ENCODE measurements at regions not wholly inside any gene's neighbourhood (a gene's known extent, or its start where the extent isn't known, plus 50 kb on each side); places are given as distances from the start of the nearest gene placed in this dataset.
"Not testable (repeated sequence)": the region's sequence is repeated elsewhere in the genome, so short reads cannot be mapped to it uniquely, and the experiment has no call there.

DNA sequence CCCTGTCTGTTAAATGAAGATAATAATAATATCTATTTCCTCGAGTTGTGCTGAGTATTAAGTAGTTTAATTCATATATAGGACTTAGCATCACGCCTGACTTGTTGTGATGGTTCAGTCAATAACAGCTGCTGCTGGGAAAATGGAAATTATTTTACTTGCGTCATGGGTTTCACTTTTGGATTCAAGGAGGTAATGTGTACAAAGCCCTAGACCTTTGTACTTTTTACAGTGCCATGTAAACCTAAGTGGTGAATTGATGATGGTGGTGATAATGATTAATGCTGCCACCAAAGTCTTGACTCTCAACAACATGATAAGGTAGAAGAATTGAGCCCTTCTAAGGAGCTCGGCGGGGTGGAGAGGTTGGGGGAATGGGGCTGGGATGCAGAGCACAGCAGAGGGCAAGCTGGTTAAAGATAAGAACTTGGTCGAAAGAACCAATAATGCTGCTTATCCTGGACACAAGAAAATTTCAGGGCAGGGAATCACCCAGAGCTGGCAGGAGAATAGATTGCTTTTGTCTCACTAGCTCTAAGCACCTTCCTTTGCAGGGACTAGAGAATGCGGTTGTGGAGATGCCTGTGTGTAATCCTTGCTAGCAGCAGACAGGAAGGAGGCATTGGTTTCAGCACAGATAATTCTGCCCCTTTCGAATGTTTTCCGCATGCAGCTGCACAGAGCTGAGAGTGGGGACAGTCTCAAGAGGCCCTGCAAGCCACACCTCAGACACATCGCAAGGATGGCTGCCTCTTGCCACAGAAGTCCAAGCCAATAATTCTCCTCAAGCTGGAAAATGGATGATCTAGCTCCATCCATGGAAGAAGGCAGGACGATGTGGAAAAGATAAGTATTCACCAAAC is 187.1 kb downstream of the TMEM114 start:
- 54 to 60% (median 58%) methylated on average over 11 of the region's 11 CpGs for WGBS, 4 donors
- no peak for DNase-seq
- TF ChIP-seq, protein P1, sequence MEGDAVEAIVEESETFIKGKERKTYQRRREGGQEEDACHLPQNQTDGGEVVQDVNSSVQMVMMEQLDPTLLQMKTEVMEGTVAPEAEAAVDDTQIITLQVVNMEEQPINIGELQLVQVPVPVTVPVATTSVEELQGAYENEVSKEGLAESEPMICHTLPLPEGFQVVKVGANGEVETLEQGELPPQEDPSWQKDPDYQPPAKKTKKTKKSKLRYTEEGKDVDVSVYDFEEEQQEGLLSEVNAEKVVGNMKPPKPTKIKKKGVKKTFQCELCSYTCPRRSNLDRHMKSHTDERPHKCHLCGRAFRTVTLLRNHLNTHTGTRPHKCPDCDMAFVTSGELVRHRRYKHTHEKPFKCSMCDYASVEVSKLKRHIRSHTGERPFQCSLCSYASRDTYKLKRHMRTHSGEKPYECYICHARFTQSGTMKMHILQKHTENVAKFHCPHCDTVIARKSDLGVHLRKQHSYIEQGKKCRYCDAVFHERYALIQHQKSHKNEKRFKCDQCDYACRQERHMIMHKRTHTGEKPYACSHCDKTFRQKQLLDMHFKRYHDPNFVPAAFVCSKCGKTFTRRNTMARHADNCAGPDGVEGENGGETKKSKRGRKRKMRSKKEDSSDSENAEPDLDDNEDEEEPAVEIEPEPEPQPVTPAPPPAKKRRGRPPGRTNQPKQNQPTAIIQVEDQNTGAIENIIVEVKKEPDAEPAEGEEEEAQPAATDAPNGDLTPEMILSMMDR (IDR thresholded peaks at IDR 0.05) = no peak
- no peak for TF ChIP-seq POLR2A (IDR thresholded peaks at IDR 0.05)
- Histone ChIP-seq H3K9me3 (replicated peaks in 1 of 3) (no peaks in the 10 kb centered on the region), H3K4me1 (replicated peaks in 1 of 2) (no peaks in the 10 kb centered on the region), H3K4me3 (no peak overlapping the region), H3K27ac (no peak overlapping the region), H3K36me3 (replicated peaks in 1 of 2) (no peaks in the 10 kb centered on the region), H3K27me3 (no peaks in the 10 kb centered on the region)
- intact Hi-C loops (cut with DNase I) = no loop called here

DNA sequence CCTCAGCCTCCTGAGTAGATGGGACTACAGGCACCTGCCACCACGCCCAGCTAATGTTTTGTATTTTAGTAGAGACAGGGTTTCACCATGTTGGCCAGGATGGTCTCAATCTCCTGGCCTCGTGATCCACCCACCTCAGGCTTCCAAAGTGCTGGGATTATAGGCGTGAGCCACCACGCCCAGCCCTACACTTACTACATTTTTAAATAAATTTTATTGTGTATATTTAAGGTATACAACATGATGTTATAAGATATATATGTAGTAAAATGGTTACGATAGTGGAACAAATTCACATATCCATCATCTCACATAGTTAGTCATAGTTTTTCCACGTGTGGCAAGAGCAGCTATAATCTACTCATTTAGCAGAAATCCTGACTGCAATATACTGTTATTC is 189.6 kb downstream of the TMEM114 start:
- DNase-seq; H3K4me3 ChIP-seq; intact Hi-C loops (cut with DNase I); H3K36me3 ChIP-seq (replicated peaks in 1 of 2); H3K9me3 ChIP-seq (replicated peaks in 1 of 3); H3K4me1 ChIP-seq (replicated peaks in 1 of 2); H3K27me3 ChIP-seq; H3K27ac ChIP-seq: not testable (repeated sequence)
- WGBS, 4 donors = 65 to 73% (median 70%) methylated on average over 6 of the region's 6 CpGs

DNA sequence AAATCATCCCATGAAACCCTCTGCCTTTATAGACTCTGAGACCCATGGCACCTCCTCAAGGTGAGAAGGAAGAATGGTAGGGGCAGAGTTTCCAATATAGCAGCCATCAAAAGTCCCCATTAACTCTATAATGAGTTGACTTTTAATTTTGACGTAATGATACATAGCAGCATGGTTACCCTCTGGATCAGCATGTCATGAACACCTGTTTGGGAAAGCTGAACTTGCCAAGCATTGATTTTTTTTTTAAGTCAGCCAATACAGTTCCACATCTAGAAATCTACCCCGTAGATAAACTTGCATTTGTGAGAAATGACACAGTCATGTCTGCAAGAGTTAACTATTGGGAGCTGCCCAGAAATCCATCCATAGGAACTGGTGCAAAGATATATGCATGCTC is 191.8 kb downstream of the TMEM114 start:
- TF ChIP-seq, protein P1 (IDR thresholded peaks at IDR 0.05) = no peak
- TF ChIP-seq POLR2A (IDR thresholded peaks at IDR 0.05) = no peak
- 59 to 76% (median 74%) methylated on average over 2 of the region's 2 CpGs for WGBS, 4 donors

GRCh38 chr16:8397223-8397622 is 193.1 kb downstream of the TMEM114 start:
- H3K36me3 ChIP-seq (replicated peaks in 1 of 2) = no peaks in the 10 kb centered on the region
- H3K4me1 ChIP-seq (replicated peaks in 1 of 2) = no peaks in the 10 kb centered on the region
- intact Hi-C loops (cut with DNase I) = no loop called here
- no peaks in the 10 kb centered on the region for H3K27me3 ChIP-seq
- WGBS, 4 donors = 48 to 67% (median 59%) methylated on average over 5 of the region's 5 CpGs
- TF ChIP-seq POLR2A (IDR thresholded peaks at IDR 0.05) = no peak
- TF ChIP-seq, protein P1 (IDR thresholded peaks at IDR 0.05) = no peak
- H3K4me3 ChIP-seq = no peak overlapping the region
- DNase-seq = no peak
- no peaks in the 10 kb centered on the region for H3K9me3 ChIP-seq (replicated peaks in 1 of 3)
- no peak overlapping the region for H3K27ac ChIP-seq

More for the DNA sequence above, 191.8 kb downstream of the TMEM114 start:
- Histone ChIP-seq H3K9me3 (replicated peaks in 1 of 3) (no peaks in the 10 kb centered on the region), H3K4me1 (replicated peaks in 1 of 2) (no peaks in the 10 kb centered on the region), H3K4me3 (no peak overlapping the region), H3K27ac (no peak overlapping the region), H3K36me3 (replicated peaks in 1 of 2) (no peaks in the 10 kb centered on the region), H3K27me3 (no peaks in the 10 kb centered on the region)
- intact Hi-C loops (cut with DNase I) = no loop called here
- no peak for DNase-seq

GRCh38 chr16:8396463-8396862 is 193.8 kb downstream of the TMEM114 start:
- intact Hi-C loops (cut with DNase I) = no loop called here
- no peak for DNase-seq
- H3K4me3 ChIP-seq = no peak overlapping the region
- no peaks in the 10 kb centered on the region for H3K4me1 ChIP-seq (replicated peaks in 1 of 2)
- no peaks in the 10 kb centered on the region for H3K9me3 ChIP-seq (replicated peaks in 1 of 3)
- no peak for TF ChIP-seq POLR2A (IDR thresholded peaks at IDR 0.05)
- TF ChIP-seq, protein P1 (IDR thresholded peaks at IDR 0.05) = no peak
- no peak overlapping the region for H3K27ac ChIP-seq
- H3K36me3 ChIP-seq (replicated peaks in 1 of 2) = no peaks in the 10 kb centered on the region
- 43 to 54% (median 47%) methylated on average over 5 of the region's 5 CpGs for WGBS, 4 donors
- no peaks in the 10 kb centered on the region for H3K27me3 ChIP-seq

Measured in adrenal gland (tissue), 9 donors.